PC-9 (cell line): ENCODE measurements at regions not wholly inside any gene's neighbourhood (a gene's known extent, or its start where the extent isn't known, plus 50 kb on each side); places are given as distances from the start of the nearest gene placed in this dataset.

Source experiments
- BruUV-seq: library from RNA; stranded (reverse); fragments of 400-500 nt; replicated peaks from 2 replicates; lab custom pipeline; 2021; lab: Mats Ljungman, UMichigan
- CTCF ChIA-PET: fragments of 300-600 bp; sonication (Branson Sonifier 250); formaldehyde crosslinking; loops from one replicate; lab custom pipeline; 2022; ENCODE audit warnings: antibody characterized with exemption; lab: Charles Lee
- POLR2A ChIA-PET: fragments of 300-600 bp; sonication (Branson Sonifier 250); formaldehyde crosslinking; loops from one replicate; lab custom pipeline; 2022; ENCODE audit warnings: antibody characterized with exemption; ENCODE audit not compliant: unreplicated experiment; lab: Charles Lee
- DNase-seq, 2 experiments: peaks; one replicate each; pipeline versions ENCODE4 v3.0.0 to v3.0.0-alpha.2; 2015 to 2022; ENCODE audit warnings: mixed read lengths in 1 of 2
- H2AFZ ChIP-seq: fragments of 200-600 bp; sonication (generic); 2 replicates; pipeline ENCODE4 v1.8.1; 2017; ENCODE audit warnings: antibody characterized with exemption
- H3F3A ChIP-seq: fragments of 200-600 bp; sonication (generic); 2 replicates; pipeline ENCODE4 v1.8.1; 2017; ENCODE audit warnings: antibody characterized with exemption, mild to moderate bottlenecking, low read depth; ENCODE audit not compliant: insufficient read depth
- H3K27ac ChIP-seq: fragments of 200-600 bp; sonication (generic); 2 replicates; pipeline ENCODE4 v1.6.1; 2016; ENCODE audit warnings: mixed run types
- H3K27me3 ChIP-seq: fragments of 200-600 bp; sonication (generic); 2 replicates; pipeline ENCODE4 v1.6.1; 2016; ENCODE audit warnings: low read depth, mixed run types; ENCODE audit not compliant: insufficient read depth
- H3K36me3 ChIP-seq: fragments of 200-600 bp; sonication (generic); 2 replicates; pipeline ENCODE4 v1.6.1; 2016; ENCODE audit warnings: low read depth, mixed run types
- H3K4me1 ChIP-seq: fragments of 200-600 bp; sonication (generic); replicated peaks from 2 replicates; pipeline ENCODE4 v1.6.1; 2016; ENCODE audit warnings: mixed run types; ENCODE audit not compliant: insufficient read depth
- H3K4me2 ChIP-seq: fragments of 200-600 bp; sonication (generic); 2 replicates; pipeline ENCODE4 v1.6.1; 2017; ENCODE audit warnings: mixed run types
- H3K4me3 ChIP-seq: fragments of 200-600 bp; sonication (generic); 2 replicates; pipeline ENCODE4 v1.6.1; 2016; ENCODE audit warnings: mixed run types
- H3K79me2 ChIP-seq: fragments of 200-600 bp; sonication (generic); 2 replicates; pipeline ENCODE4 v1.6.1; 2017; ENCODE audit warnings: low read depth, mixed run types
- H3K9me2 ChIP-seq: fragments of 200-600 bp; sonication (generic); 2 replicates; pipeline ENCODE4 v1.8.1; 2017; ENCODE audit warnings: mild to moderate bottlenecking; ENCODE audit not compliant: insufficient read depth
- H3K9me3 ChIP-seq: fragments of 200-600 bp; sonication (generic); 2 replicates; pipeline ENCODE4 v1.8.1; 2016; ENCODE audit warnings: low read depth; ENCODE audit not compliant: insufficient read depth
- H4K20me1 ChIP-seq: fragments of 200-600 bp; sonication (generic); 2 replicates; pipeline ENCODE4 v1.8.1; 2017; ENCODE audit not compliant: insufficient read depth
- CTCF ChIP-seq: fragments of 200-600 bp; sonication (generic); conservative IDR thresholded peaks from 2 replicates; pipeline ENCODE4 v1.6.1; 2017; ENCODE audit warnings: mixed run types, antibody characterized with exemption, mild to moderate bottlenecking, moderate library complexity
- EZH2 ChIP-seq: fragments of 200-600 bp; sonication (generic); IDR thresholded peaks from 2 replicates; pipeline ENCODE4 v1.8.0; 2017; ENCODE audit warnings: antibody characterized with exemption, low read depth
- intact Hi-C: fragments of 100-400 bp; cut with micrococcal nuclease; formaldehyde crosslinking; loops from one replicate; pipeline ENCODE4 v1.10.0; 2022; ENCODE audit not compliant: unreplicated experiment

GRCh38 chr10:61828788-61829187 lies 72.7 kb upstream of the ARID5B start:
- TF ChIP-seq CTCF (no peak), EZH2 (no peak)
- H3K27ac ChIP-seq, result no peak overlapping the region
- CTCF ChIA-PET, result interaction anchor here (0.7 kb wide), 1 partner anchor 805 kb away, joined by 3 read pairs; no protein-coding TSS in a partner anchor
- peaks cover 27% of the 10 kb centered on the region for H3K4me1 ChIP-seq
- no peaks in the 10 kb centered on the region for H3K36me3 ChIP-seq
- intact Hi-C loops, result no loop called here
- BruUV-seq, result no TSS peak
- no peak for DNase-seq
- no peak overlapping the region for H2AFZ ChIP-seq
- H3K4me3 ChIP-seq, result no peak overlapping the region
- H4K20me1 ChIP-seq, result no peaks in the 10 kb centered on the region
- H3K9me3 ChIP-seq, result peaks cover 4% of the 10 kb centered on the region
- H3K27me3 ChIP-seq, result no peaks in the 10 kb centered on the region
- POLR2A ChIA-PET, result no interaction called here
- no peaks in the 10 kb centered on the region for H3K79me2 ChIP-seq
- H3K9me2 ChIP-seq, result no peaks in the 10 kb centered on the region
- H3K4me2 ChIP-seq, result no peak overlapping the region
- no peaks in the 10 kb centered on the region; the same call in 1 of the 2 replicates for H3F3A ChIP-seq

GRCh38 chr10:61830072-61830845 lies 71.2 kb upstream of the ARID5B start:
- intact Hi-C loops, result loop anchor here (10.0 kb wide), 1 partner anchor 205 kb away; no protein-coding TSS in a partner anchor

GRCh38 chr10:61830846-61831273 lies 70.6 kb upstream of the ARID5B start:
- DNase-seq, result no peak
- Histone ChIP-seq H3K9me3 (peaks cover 6% of the 10 kb centered on the region), H3K27ac (no peak overlapping the region), H3K79me2 (no peaks in the 10 kb centered on the region), H3K4me3 (no peak overlapping the region), H2AFZ (no peak overlapping the region), H3K9me2 (no peaks in the 10 kb centered on the region), H4K20me1 (no peaks in the 10 kb centered on the region), H3K27me3 (no peaks in the 10 kb centered on the region), H3K4me2 (no peak overlapping the region), H3F3A (peaks cover 9% of the 10 kb centered on the region; the same call in 1 of the 2 replicates), H3K4me1 (peaks cover 42% of the 10 kb centered on the region), H3K36me3 (no peaks in the 10 kb centered on the region)
- POLR2A ChIA-PET, result no interaction called here
- CTCF ChIA-PET, result no interaction called here
- no TSS peak for BruUV-seq
- intact Hi-C loops, result loop anchor here (10.0 kb wide), 1 partner anchor 206 kb away; no protein-coding TSS in a partner anchor
- TF ChIP-seq EZH2, result no peak
- no peak for TF ChIP-seq CTCF

More at GRCh38 chr10:61830072-61830845, 71.2 kb upstream of the ARID5B start:
- Histone ChIP-seq H3K36me3 (no peaks in the 10 kb centered on the region), H3K9me2 (no peaks in the 10 kb centered on the region), H3K4me1 (peaks cover 42% of the 10 kb centered on the region), H4K20me1 (no peaks in the 10 kb centered on the region), H3K79me2 (no peaks in the 10 kb centered on the region), H2AFZ (no peak overlapping the region), H3F3A (peaks cover 9% of the 10 kb centered on the region), H3K4me3 (no peak overlapping the region), H3K9me3 (peaks cover 6% of the 10 kb centered on the region), H3K27me3 (no peaks in the 10 kb centered on the region), H3K4me2 (no peak overlapping the region), H3K27ac (no peak overlapping the region)
- TF ChIP-seq EZH2, result no peak
- no peak for TF ChIP-seq CTCF
- ChIA-PET POLR2A (no interaction called here), CTCF (no interaction called here)
- no TSS peak for BruUV-seq
- no peak for DNase-seq
